ENCODE measurements at regions not wholly inside any gene's neighbourhood (a gene's known extent, or its start where the extent isn't known, plus 50 kb on each side); places are given as distances from the start of the nearest gene placed in this dataset.
A peak's percentile ranks its signal among the peaks of the same experiment; 100 is the strongest.
"Not testable (repeated sequence)": the region's sequence is repeated elsewhere in the genome, so short reads cannot be mapped to it uniquely, and the experiment has no call there.

GRCh38 chr7:28900311-28900710, 57.8 kb downstream of the TRIL start:
- DNase-seq (ENCODE audit: low spot score): no peak
- FAIRE-seq: no peak

GRCh38 chr7:28893888-28894287, 64.2 kb downstream of the TRIL start:
- DNase-seq (ENCODE audit: low spot score) (no peak), FAIRE-seq (no peak)

- FAIRE-seq; DNase-seq (ENCODE audit: low spot score): not testable (repeated sequence)
Observed at GRCh38 chr7:28891876-28892234, 66.3 kb downstream of the TRIL start.

- no peak for DNase-seq (ENCODE audit: low spot score)
- FAIRE-seq: no peak
Observed at GRCh38 chr7:28891192-28891875, 66.8 kb downstream of the TRIL start.

DNA sequence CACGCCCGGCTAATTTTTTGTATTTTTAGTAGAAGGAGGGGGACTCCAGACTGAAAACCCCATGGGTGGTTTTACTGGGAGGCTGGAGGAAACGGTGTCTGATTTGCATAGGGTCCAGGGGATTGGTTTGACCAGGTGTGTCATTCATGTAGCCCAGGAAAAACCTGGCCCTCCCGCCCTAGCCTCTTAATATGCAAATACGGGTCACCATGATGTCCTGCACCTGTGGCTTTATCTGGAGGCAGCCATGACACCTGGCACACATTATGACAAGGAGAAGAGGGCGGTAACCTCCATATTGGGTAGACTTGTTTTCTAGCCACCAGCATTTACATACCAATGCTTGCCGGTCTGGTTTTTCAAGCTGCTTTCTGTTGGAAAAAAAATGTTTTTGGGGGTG, 68.0 kb downstream of the TRIL start:
- FAIRE-seq (no peak), DNase-seq (ENCODE audit: low spot score) (no peak)

- FAIRE-seq (no peak), DNase-seq (ENCODE audit: low spot score) (no peak)
Observed at GRCh38 chr7:28889290-28889689, 68.8 kb downstream of the TRIL start.

DNA sequence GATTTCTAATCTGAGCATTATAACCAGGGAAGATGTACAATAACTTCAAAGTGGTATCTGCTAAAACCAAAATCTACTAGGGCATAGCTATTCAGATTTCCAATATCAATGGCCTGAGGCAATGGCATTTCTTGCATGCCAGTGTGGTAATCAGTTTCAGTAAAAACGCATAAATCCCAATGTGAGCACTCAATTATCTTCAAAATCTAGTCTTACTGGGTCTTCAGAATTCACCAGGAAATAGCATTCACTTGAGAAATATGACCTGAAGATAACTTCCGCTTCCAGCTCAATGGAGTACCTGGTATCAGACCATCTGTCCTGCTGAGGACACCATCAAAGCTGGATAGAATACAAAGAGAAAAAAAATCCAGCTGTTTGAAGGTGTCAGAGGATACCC, 72.4 kb downstream of the TRIL start:
- DNase-seq (ENCODE audit: low spot score) (no peak), FAIRE-seq (no peak)

- peak; percentile 35 for FAIRE-seq
Observed at GRCh38 chr7:28882869-28883470, 75.2 kb downstream of the TRIL start.

DNA sequence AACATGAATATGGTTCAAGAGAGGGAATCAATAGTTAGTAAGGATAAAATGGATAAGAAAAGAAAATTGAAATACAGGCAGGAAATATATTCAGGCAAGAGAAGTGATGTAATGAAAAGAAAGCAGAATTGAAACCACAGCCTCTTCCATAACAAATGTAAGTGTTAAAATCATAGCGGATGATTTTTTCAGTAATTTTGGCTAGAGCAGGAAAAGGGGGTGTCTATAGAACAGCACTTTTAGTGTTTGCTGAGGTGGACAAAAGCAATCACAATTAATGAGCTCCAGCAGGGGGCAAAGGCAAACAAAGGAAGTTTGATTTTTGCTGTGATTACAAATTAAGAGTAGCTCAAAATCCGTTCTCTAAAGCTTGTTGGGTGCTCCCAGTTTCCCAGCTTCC, 79.0 kb downstream of the TRIL start:
- FAIRE-seq: no peak
- no peak for DNase-seq (ENCODE audit: low spot score)

More at GRCh38 chr7:28882869-28883470, 75.2 kb downstream of the TRIL start:
- no peak for DNase-seq (ENCODE audit: low spot score)

DNA sequence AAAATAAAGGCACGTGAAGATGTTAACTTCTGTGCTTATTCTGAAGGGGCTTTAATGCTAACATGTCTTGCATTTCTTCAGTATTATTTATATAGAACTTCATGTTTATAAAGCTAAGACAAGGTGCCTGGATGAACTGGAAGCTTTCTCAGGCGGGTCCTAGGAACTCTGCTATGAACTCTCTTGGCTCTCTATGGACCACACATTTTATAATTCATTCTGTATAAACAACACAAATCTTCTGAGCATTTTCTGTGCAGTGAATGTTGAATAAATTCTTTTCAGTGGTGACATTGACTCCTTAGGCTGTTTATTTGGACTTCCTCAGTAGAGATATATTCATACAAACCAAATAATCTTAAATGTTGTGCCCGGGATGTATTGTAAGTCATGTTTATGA, 79.6 kb downstream of the TRIL start:
- FAIRE-seq (no peak), DNase-seq (ENCODE audit: low spot score) (no peak)

All from urothelium cell line (cell line).